Stimulated activated CD8-positive, alpha-beta memory T cell treated with anti-CD3 and anti-CD28 coated beads, Interleukin-15, amount 100 ng/mL, for 4 hours (primary cell): ENCODE measurements at regions not wholly inside any gene's neighbourhood (a gene's known extent, or its start where the extent isn't known, plus 50 kb on each side); places are given as distances from the start of the nearest gene placed in this dataset.
"Not testable (repeated sequence)": the region's sequence is repeated elsewhere in the genome, so short reads cannot be mapped to it uniquely, and the experiment has no call there.

ENCODE experiments used
- DNase-seq, 2 donors: peaks; one replicate each; pipeline ENCODE4 v3.0.0-alpha.2; 2020; ENCODE audit warnings: low read depth in 2 of 2

- no peak for DNase-seq
Measured at GRCh38 chr14:40371011-40371410, 938.8 kb upstream of the FBXO33 start.

GRCh38 chr14:40368314-40368713 is 936.1 kb upstream of the FBXO33 start:
- no peak for DNase-seq

GRCh38 chr14:40367717-40368116 is 935.5 kb upstream of the FBXO33 start:
- no peak for DNase-seq

- DNase-seq, result no peak
Measured at GRCh38 chr14:40365305-40365704, 933.1 kb upstream of the FBXO33 start.

GRCh38 chr14:40362856-40363255 is 930.6 kb upstream of the FBXO33 start:
- no peak for DNase-seq

- no peak for DNase-seq
Measured at GRCh38 chr14:40354754-40355153, 922.5 kb upstream of the FBXO33 start.

GRCh38 chr14:40348104-40348503 is 915.9 kb upstream of the FBXO33 start:
- DNase-seq, result not testable (repeated sequence)

- DNase-seq, result no peak
Measured at GRCh38 chr14:40347675-40348074, 915.4 kb upstream of the FBXO33 start.

- no peak for DNase-seq
Measured at GRCh38 chr14:40346275-40346674, 914.0 kb upstream of the FBXO33 start.

- DNase-seq, result no peak
Measured at GRCh38 chr14:40345334-40345733, 913.1 kb upstream of the FBXO33 start.

- no peak for DNase-seq
Measured at GRCh38 chr14:40340708-40341107, 908.5 kb upstream of the FBXO33 start.

- no peak for DNase-seq
Measured at GRCh38 chr14:40336846-40337245, 904.6 kb upstream of the FBXO33 start.

- DNase-seq, result not testable (repeated sequence)
Measured at GRCh38 chr14:40326519-40326918, 894.3 kb upstream of the FBXO33 start.

GRCh38 chr14:40318211-40318719 is 886.0 kb upstream of the FBXO33 start:
- no peak for DNase-seq

GRCh38 chr14:40317690-40318089 is 885.5 kb upstream of the FBXO33 start:
- DNase-seq, result no peak

- no peak for DNase-seq
Measured at GRCh38 chr14:40312296-40312695, 880.1 kb upstream of the FBXO33 start.

GRCh38 chr14:40309124-40309523 is 876.9 kb upstream of the FBXO33 start:
- DNase-seq, result no peak

- no peak for DNase-seq
Measured at GRCh38 chr14:40308240-40308639, 876.0 kb upstream of the FBXO33 start.

GRCh38 chr14:40296821-40297220 is 864.6 kb upstream of the FBXO33 start:
- no peak for DNase-seq

GRCh38 chr14:40292664-40293063 is 860.4 kb upstream of the FBXO33 start:
- DNase-seq, result no peak

- DNase-seq, result no peak
Measured at GRCh38 chr14:40282196-40282595, 850.0 kb upstream of the FBXO33 start.

- DNase-seq, result no peak
Measured at GRCh38 chr14:40280652-40281051, 848.4 kb upstream of the FBXO33 start.

GRCh38 chr14:40273417-40273816 is 841.2 kb upstream of the FBXO33 start:
- no peak for DNase-seq

- DNase-seq, result no peak
Measured at GRCh38 chr14:40271480-40271879, 839.2 kb upstream of the FBXO33 start.

- DNase-seq, result no peak
Measured at GRCh38 chr14:40269436-40269835, 837.2 kb upstream of the FBXO33 start.
